ENCODE measurements at regions not wholly inside any gene's neighbourhood (a gene's known extent, or its start where the extent isn't known, plus 50 kb on each side); places are given as distances from the start of the nearest gene placed in this dataset.

DNA sequence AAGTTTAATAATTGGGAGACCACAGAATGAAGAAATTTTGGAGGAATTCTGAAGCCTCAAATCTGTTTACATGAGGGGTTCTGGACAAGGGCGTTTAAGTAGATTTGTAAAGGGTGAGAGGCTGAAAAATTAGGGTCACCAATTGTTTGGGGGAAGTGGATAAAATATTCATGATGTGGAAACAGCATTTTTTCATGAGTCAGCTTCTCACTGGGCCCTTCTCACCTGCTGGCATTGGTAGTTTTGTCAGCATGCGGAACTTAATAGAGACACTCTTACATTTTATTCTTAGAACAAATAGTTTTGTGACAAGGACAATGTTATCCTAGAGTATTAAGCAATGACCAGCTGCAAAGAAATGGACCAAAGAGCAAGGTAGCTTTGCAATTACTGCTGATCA lies 634.4 kb downstream of the LRFN5 start:
- no peaks in the 10 kb centered on the region for H3K4me1 ChIP-seq (ENCODE audit: control insufficient read depth, extremely low read depth, insufficient read depth, low read length)
- TF ChIP-seq, protein P1, sequence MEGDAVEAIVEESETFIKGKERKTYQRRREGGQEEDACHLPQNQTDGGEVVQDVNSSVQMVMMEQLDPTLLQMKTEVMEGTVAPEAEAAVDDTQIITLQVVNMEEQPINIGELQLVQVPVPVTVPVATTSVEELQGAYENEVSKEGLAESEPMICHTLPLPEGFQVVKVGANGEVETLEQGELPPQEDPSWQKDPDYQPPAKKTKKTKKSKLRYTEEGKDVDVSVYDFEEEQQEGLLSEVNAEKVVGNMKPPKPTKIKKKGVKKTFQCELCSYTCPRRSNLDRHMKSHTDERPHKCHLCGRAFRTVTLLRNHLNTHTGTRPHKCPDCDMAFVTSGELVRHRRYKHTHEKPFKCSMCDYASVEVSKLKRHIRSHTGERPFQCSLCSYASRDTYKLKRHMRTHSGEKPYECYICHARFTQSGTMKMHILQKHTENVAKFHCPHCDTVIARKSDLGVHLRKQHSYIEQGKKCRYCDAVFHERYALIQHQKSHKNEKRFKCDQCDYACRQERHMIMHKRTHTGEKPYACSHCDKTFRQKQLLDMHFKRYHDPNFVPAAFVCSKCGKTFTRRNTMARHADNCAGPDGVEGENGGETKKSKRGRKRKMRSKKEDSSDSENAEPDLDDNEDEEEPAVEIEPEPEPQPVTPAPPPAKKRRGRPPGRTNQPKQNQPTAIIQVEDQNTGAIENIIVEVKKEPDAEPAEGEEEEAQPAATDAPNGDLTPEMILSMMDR (conservative IDR thresholded peaks at IDR 0.05 in 1 of 2, IDR thresholded peaks at IDR 0.05 in 1 of 2; ENCODE audit: low read depth in 1 of 2, low read length in 2 of 2), result no peak
- TF ChIP-seq EZH2 (IDR thresholded peaks at IDR 0.05; ENCODE audit: low read length, missing control alignments), result no peak

DNA sequence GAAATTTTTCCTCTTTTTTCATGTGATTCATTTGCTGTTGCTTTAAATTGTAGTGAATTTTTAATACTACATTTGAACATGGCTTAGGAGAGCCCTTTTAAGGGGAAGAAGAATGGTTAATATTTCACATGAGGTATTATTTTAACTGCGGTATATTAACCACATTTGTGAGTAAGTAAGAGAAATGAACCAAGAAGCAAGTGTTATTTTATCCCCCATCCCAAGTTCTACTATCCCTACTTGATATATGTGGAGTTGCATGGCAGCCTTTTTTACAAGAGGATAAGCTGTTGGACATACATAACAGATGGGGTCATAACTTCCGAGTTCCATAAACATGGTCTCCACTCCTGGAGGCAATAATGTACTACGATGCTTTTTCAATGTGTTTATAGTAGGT lies 623.3 kb downstream of the LRFN5 start:
- Histone ChIP-seq H3K36me3 (ENCODE audit: control insufficient read depth, insufficient read depth, low read length) (no peaks in the 10 kb centered on the region), H3K79me2 (ENCODE audit: control insufficient read depth, insufficient read depth, low read length) (no peaks in the 10 kb centered on the region), H3K4me2 (ENCODE audit: extremely low read depth, insufficient read depth, low read length) (no peak overlapping the region), H3K9me3 (ENCODE audit: control insufficient read depth, insufficient read depth, low read depth, low read length) (no peaks in the 10 kb centered on the region), H3K27me3 (ENCODE audit: control insufficient read depth, insufficient read depth, low read length) (no peaks in the 10 kb centered on the region), H4K20me1 (ENCODE audit: control insufficient read depth, extremely low read depth, insufficient read depth, low read length) (no peaks in the 10 kb centered on the region), H3K4me3 (replicated peaks in 1 of 4; ENCODE audit: control extremely low read depth in 1 of 4, insufficient read depth in 1 of 4, low read depth in 3 of 4, low read length in 4 of 4) (no peak overlapping the region), H3K9ac (ENCODE audit: insufficient read depth, low read length) (no peak overlapping the region), H2AFZ (ENCODE audit: low read length) (no peak overlapping the region), H3K4me1 (ENCODE audit: control insufficient read depth, extremely low read depth, insufficient read depth, low read length) (no peaks in the 10 kb centered on the region), H3K27ac (ENCODE audit: insufficient read depth, low read length) (no peak overlapping the region)
- no peak for DNase-seq (ENCODE audit: low read depth in 2 of 2)
- TF ChIP-seq, protein P1 (conservative IDR thresholded peaks at IDR 0.05 in 1 of 2, IDR thresholded peaks at IDR 0.05 in 1 of 2; ENCODE audit: low read depth in 1 of 2, low read length in 2 of 2), result no peak
- TF ChIP-seq EZH2 (IDR thresholded peaks at IDR 0.05; ENCODE audit: low read length, missing control alignments), result no peak

More for the DNA sequence above, 634.4 kb downstream of the LRFN5 start:
- H3K27me3 ChIP-seq (ENCODE audit: control insufficient read depth, insufficient read depth, low read length), result no peaks in the 10 kb centered on the region
- no peaks in the 10 kb centered on the region for H3K79me2 ChIP-seq (ENCODE audit: control insufficient read depth, insufficient read depth, low read length)
- no peak overlapping the region for H3K4me3 ChIP-seq (replicated peaks in 1 of 4; ENCODE audit: control extremely low read depth in 1 of 4, insufficient read depth in 1 of 4, low read depth in 3 of 4, low read length in 4 of 4)
- no peak for DNase-seq (ENCODE audit: low read depth in 2 of 2)
- no peaks in the 10 kb centered on the region for H3K9me3 ChIP-seq (ENCODE audit: control insufficient read depth, insufficient read depth, low read depth, low read length)
- H3K36me3 ChIP-seq (ENCODE audit: control insufficient read depth, insufficient read depth, low read length), result no peaks in the 10 kb centered on the region
- no peak overlapping the region for H3K27ac ChIP-seq (ENCODE audit: insufficient read depth, low read length)
- no peak overlapping the region for H3K4me2 ChIP-seq (ENCODE audit: extremely low read depth, insufficient read depth, low read length)
- H2AFZ ChIP-seq (ENCODE audit: low read length), result no peak overlapping the region
- H4K20me1 ChIP-seq (ENCODE audit: control insufficient read depth, extremely low read depth, insufficient read depth, low read length), result no peaks in the 10 kb centered on the region
- no peak overlapping the region for H3K9ac ChIP-seq (ENCODE audit: insufficient read depth, low read length)

DNA sequence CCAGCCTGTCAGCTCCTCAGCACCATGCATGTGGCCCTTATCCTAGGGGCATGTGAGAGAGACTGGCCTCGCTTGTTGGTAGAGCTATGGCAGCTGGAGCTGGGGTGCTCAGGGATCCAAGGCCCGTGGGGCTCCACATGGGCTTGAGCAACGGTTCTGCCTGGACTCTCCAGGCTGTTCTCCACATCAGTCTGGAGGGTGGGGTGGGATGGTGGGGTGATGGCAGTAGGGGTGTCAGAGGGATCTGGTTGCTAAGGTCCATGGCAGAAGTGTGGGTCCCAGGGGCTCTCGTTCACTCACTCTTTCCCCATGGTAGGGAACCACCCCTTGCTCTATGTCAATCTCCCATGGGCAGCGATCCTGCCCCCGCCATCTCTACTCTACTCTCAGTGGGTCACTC lies 622.6 kb downstream of the LRFN5 start:
- no peaks in the 10 kb centered on the region for H4K20me1 ChIP-seq (ENCODE audit: control insufficient read depth, extremely low read depth, insufficient read depth, low read length)
- no peaks in the 10 kb centered on the region for H3K9me3 ChIP-seq (ENCODE audit: control insufficient read depth, insufficient read depth, low read depth, low read length)
- H3K4me3 ChIP-seq (replicated peaks in 1 of 4; ENCODE audit: control extremely low read depth in 1 of 4, insufficient read depth in 1 of 4, low read depth in 3 of 4, low read length in 4 of 4), result no peak overlapping the region
- no peak overlapping the region for H3K27ac ChIP-seq (ENCODE audit: insufficient read depth, low read length)
- H3K9ac ChIP-seq (ENCODE audit: insufficient read depth, low read length), result no peak overlapping the region
- H3K4me1 ChIP-seq (ENCODE audit: control insufficient read depth, extremely low read depth, insufficient read depth, low read length), result no peaks in the 10 kb centered on the region
- H3K79me2 ChIP-seq (ENCODE audit: control insufficient read depth, insufficient read depth, low read length), result no peaks in the 10 kb centered on the region
- H3K4me2 ChIP-seq (ENCODE audit: extremely low read depth, insufficient read depth, low read length), result no peak overlapping the region
- TF ChIP-seq, protein P1 (conservative IDR thresholded peaks at IDR 0.05 in 1 of 2, IDR thresholded peaks at IDR 0.05 in 1 of 2; ENCODE audit: low read depth in 1 of 2, low read length in 2 of 2), result no peak
- no peak for TF ChIP-seq EZH2 (IDR thresholded peaks at IDR 0.05; ENCODE audit: low read length, missing control alignments)
- no peak overlapping the region for H2AFZ ChIP-seq (ENCODE audit: low read length)
- H3K36me3 ChIP-seq (ENCODE audit: control insufficient read depth, insufficient read depth, low read length), result no peaks in the 10 kb centered on the region
- no peaks in the 10 kb centered on the region for H3K27me3 ChIP-seq (ENCODE audit: control insufficient read depth, insufficient read depth, low read length)
- DNase-seq (ENCODE audit: low read depth in 2 of 2), result no peak
